ENCODE measurements at regions not wholly inside any gene's neighbourhood (a gene's known extent, or its start where the extent isn't known, plus 50 kb on each side); places are given as distances from the start of the nearest gene placed in this dataset.

- Mint-ChIP-seq H3K9me3 (no peaks in the 10 kb centered on the region), H3K36me3 (no peaks in the 10 kb centered on the region), H3K4me1 (ENCODE audit: unreplicated experiment) (peaks cover 9% of the 10 kb centered on the region), H3K27me3 (peaks cover 6% of the 10 kb centered on the region), H3K4me3 (no peak overlapping the region), H3K27ac (no peak overlapping the region)
- DNase-seq (ENCODE audit: extremely low spot score, unreplicated experiment), result no peak
- TF ChIP-seq CTCF (conservative IDR thresholded peaks at IDR 0.05), result no peak
Observed at GRCh38 chr6:169912266-169913095, 161.1 kb downstream of the ERMARD start.

- Mint-ChIP-seq H3K36me3 (no peaks in the 10 kb centered on the region), H3K4me3 (no peak overlapping the region), H3K9me3 (no peaks in the 10 kb centered on the region), H3K27me3 (peaks cover 6% of the 10 kb centered on the region), H3K27ac (no peak overlapping the region), H3K4me1 (ENCODE audit: unreplicated experiment) (peaks cover 3% of the 10 kb centered on the region)
- no peak for TF ChIP-seq CTCF (conservative IDR thresholded peaks at IDR 0.05)
- no peak for DNase-seq (ENCODE audit: extremely low spot score, unreplicated experiment)
Observed at GRCh38 chr6:169911264-169912263, 160.1 kb downstream of the ERMARD start.

GRCh38 chr6:169909113-169909512 lies 157.7 kb downstream of the ERMARD start:
- no peak overlapping the region for H3K4me3 Mint-ChIP-seq
- no peaks in the 10 kb centered on the region for H3K36me3 Mint-ChIP-seq
- TF ChIP-seq CTCF (conservative IDR thresholded peaks at IDR 0.05), result no peak
- no peak overlapping the region for H3K27ac Mint-ChIP-seq
- no peaks in the 10 kb centered on the region for H3K4me1 Mint-ChIP-seq (ENCODE audit: unreplicated experiment)
- H3K9me3 Mint-ChIP-seq, result no peaks in the 10 kb centered on the region
- H3K27me3 Mint-ChIP-seq, result peaks cover 6% of the 10 kb centered on the region
- DNase-seq (ENCODE audit: extremely low spot score, unreplicated experiment), result no peak

- no peaks in the 10 kb centered on the region for H3K36me3 Mint-ChIP-seq
- H3K9me3 Mint-ChIP-seq, result no peaks in the 10 kb centered on the region
- H3K4me3 Mint-ChIP-seq, result no peak overlapping the region
- no peak overlapping the region for H3K27ac Mint-ChIP-seq
- H3K4me1 Mint-ChIP-seq (ENCODE audit: unreplicated experiment), result no peaks in the 10 kb centered on the region
- H3K27me3 Mint-ChIP-seq, result peaks cover 3% of the 10 kb centered on the region
- no peak for DNase-seq (ENCODE audit: extremely low spot score, unreplicated experiment)
- no peak for TF ChIP-seq CTCF (conservative IDR thresholded peaks at IDR 0.05)
Observed at GRCh38 chr6:169908403-169908933, 157.0 kb downstream of the ERMARD start.

GRCh38 chr6:169907419-169908115 lies 156.1 kb downstream of the ERMARD start:
- no peak for DNase-seq (ENCODE audit: extremely low spot score, unreplicated experiment)
- H3K36me3 Mint-ChIP-seq, result no peaks in the 10 kb centered on the region
- H3K27me3 Mint-ChIP-seq, result peaks cover 3% of the 10 kb centered on the region
- TF ChIP-seq CTCF (conservative IDR thresholded peaks at IDR 0.05), result no peak
- no peaks in the 10 kb centered on the region for H3K9me3 Mint-ChIP-seq
- no peaks in the 10 kb centered on the region for H3K4me1 Mint-ChIP-seq (ENCODE audit: unreplicated experiment)
- H3K27ac Mint-ChIP-seq, result no peak overlapping the region
- H3K4me3 Mint-ChIP-seq, result no peak overlapping the region

Measured in type B pancreatic cell (in vitro differentiated cells).